Neural cell (in vitro differentiated cells): ENCODE measurements at regions not wholly inside any gene's neighbourhood (a gene's known extent, or its start where the extent isn't known, plus 50 kb on each side); places are given as distances from the start of the nearest gene placed in this dataset.

Experiments used
- H2AFZ ChIP-seq: fragments of 200-600, 300-800 bp; sonication (generic), shearing (Covaris generic); 2 replicates; pipeline ENCODE4 v1.6.0; 2014; ENCODE audit warnings: low read depth, mild to moderate bottlenecking, antibody characterized with exemption, low read length, moderate library complexity
- H3F3A ChIP-seq: fragments of 200-600 bp; shearing (Covaris generic); 2 replicates; pipeline ENCODE4 v1.6.1; 2016; ENCODE audit warnings: mild to moderate bottlenecking, moderate library complexity, mixed read lengths, antibody characterized with exemption, low read length; ENCODE audit not compliant: insufficient read depth, poor library complexity, severe bottlenecking
- H3K27ac ChIP-seq: fragments of 200-600, 300-800 bp; sonication (generic), shearing (Covaris generic); 2 replicates; pipeline ENCODE4 v1.5.1; 2014; ENCODE audit warnings: mild to moderate bottlenecking, low read length, moderate library complexity
- H3K27me3 ChIP-seq: fragments of 300-800, 200-600 bp; sonication (generic), shearing (Covaris generic); 2 replicates; pipeline ENCODE4 v1.6.0; 2014; ENCODE audit warnings: mild to moderate bottlenecking, low read depth, low read length, moderate library complexity; ENCODE audit not compliant: insufficient read depth
- H3K36me3 ChIP-seq: fragments of 300-800, 200-600 bp; sonication (generic), shearing (Covaris generic); 2 replicates; pipeline ENCODE4 v1.5.1; 2014; ENCODE audit warnings: mild to moderate bottlenecking, antibody characterized with exemption, low read length, moderate library complexity; ENCODE audit not compliant: insufficient read depth
- H3K4me2 ChIP-seq: fragments of 300-800, 200-600 bp; sonication (generic), shearing (Covaris generic); 2 replicates; pipeline ENCODE4 v1.6.0; 2014; ENCODE audit warnings: mild to moderate bottlenecking, low read length
- H3K4me3 ChIP-seq: fragments of 300-800, 200-600 bp; sonication (generic), shearing (Covaris generic); 2 replicates; pipeline ENCODE4 v1.5.1; 2014; ENCODE audit warnings: mild to moderate bottlenecking, low read length, moderate library complexity
- H3K79me2 ChIP-seq: fragments of 200-600 bp; shearing (Covaris generic); replicated peaks from 2 replicates; pipeline ENCODE4 v1.6.0; 2014; ENCODE audit warnings: mild to moderate bottlenecking, low read length, moderate library complexity; ENCODE audit not compliant: insufficient read depth
- H3K9ac ChIP-seq: fragments of 300-800, 200-600 bp; sonication (generic), shearing (Covaris generic); 2 replicates; pipeline ENCODE4 v1.6.1; 2016; ENCODE audit warnings: mild to moderate bottlenecking, low read length, mixed read lengths
- H3K9me2 ChIP-seq: fragments of 200-600 bp; shearing (Covaris generic); 2 replicates; pipeline ENCODE4 v1.6.1; 2016; ENCODE audit warnings: mild to moderate bottlenecking, low read length, mixed read lengths; ENCODE audit not compliant: insufficient read depth
- H3K9me3 ChIP-seq: fragments of 200-600, 300-800 bp; sonication (generic), shearing (Covaris generic); 2 replicates; pipeline ENCODE4 v1.6.1; 2016; ENCODE audit warnings: mild to moderate bottlenecking, mixed run types, low read length, moderate library complexity, mixed read lengths
- H4K20me1 ChIP-seq: fragments of 200-600 bp; shearing (Covaris generic); 2 replicates; pipeline ENCODE4 v1.6.1; 2016; ENCODE audit warnings: mild to moderate bottlenecking, mixed run types; ENCODE audit not compliant: insufficient read depth
- EP300 ChIP-seq: fragments of 450-650 bp; conservative IDR thresholded peaks from 2 replicates; pipeline ENCODE4 v1.6.1; 2014; ENCODE audit warnings: antibody characterized with exemption, mild to moderate bottlenecking, moderate library complexity; ENCODE audit not compliant: poor library complexity, severe bottlenecking
- EZH2 ChIP-seq: fragments of 200-600, 300-800 bp; shearing (Covaris generic), sonication (generic); IDR thresholded peaks from 2 replicates; pipeline ENCODE4 v1.6.1; 2014; ENCODE audit warnings: antibody characterized with exemption, low read length, borderline replicate concordance, mild to moderate bottlenecking; ENCODE audit not compliant: insufficient read depth, poor library complexity, severe bottlenecking
- MXI1 ChIP-seq: fragments of 450-650 bp; conservative IDR thresholded peaks from 2 replicates; pipeline ENCODE4 v1.6.1; 2014; ENCODE audit warnings: antibody characterized with exemption, mild to moderate bottlenecking; ENCODE audit not compliant: poor library complexity, severe bottlenecking
- POLR2AphosphoS5 ChIP-seq: IDR thresholded peaks from 2 replicates; pipeline ENCODE4 v1.6.1; 2012
- RAD21 ChIP-seq: fragments of 450-650 bp; conservative IDR thresholded peaks from 2 replicates; pipeline ENCODE4 v1.6.1; 2014; ENCODE audit warnings: antibody characterized with exemption, mild to moderate bottlenecking, moderate library complexity
- REST ChIP-seq: IDR thresholded peaks from 2 replicates; pipeline ENCODE4 v1.6.1; 2012; ENCODE audit warnings: borderline replicate concordance
- SMC3 ChIP-seq: fragments of 450-650 bp; conservative IDR thresholded peaks from 2 replicates; pipeline ENCODE4 v1.6.1; 2014; ENCODE audit warnings: antibody characterized with exemption, mild to moderate bottlenecking, moderate library complexity; ENCODE audit not compliant: poor library complexity
- TAF1 ChIP-seq: IDR thresholded peaks from 2 replicates; pipeline ENCODE4 v1.6.1; 2012; ENCODE audit warnings: low read depth
- TF ChIP-seq, protein P1 (sequence below): fragments of 450-650 bp; IDR thresholded peaks from 2 replicates; pipeline ENCODE4 v1.5.1; 2014; ENCODE audit warnings: antibody characterized with exemption, mild to moderate bottlenecking, moderate library complexity; ENCODE audit not compliant: poor library complexity, severe bottlenecking

GRCh38 chr1:4156241-4156973 lies 256.3 kb upstream of the C1orf174 start:
- no peaks in the 10 kb centered on the region for H3K9me2 ChIP-seq
- H3K4me3 ChIP-seq, result no peak overlapping the region
- no peaks in the 10 kb centered on the region for H3K9me3 ChIP-seq
- H2AFZ ChIP-seq, result no peak overlapping the region
- TF ChIP-seq EP300 (no peak), EZH2 (no peak), TAF1 (no peak), RAD21 (no peak), REST (no peak), MXI1 (no peak), SMC3 (no peak), POLR2AphosphoS5 (no peak)
- TF ChIP-seq, protein P1, sequence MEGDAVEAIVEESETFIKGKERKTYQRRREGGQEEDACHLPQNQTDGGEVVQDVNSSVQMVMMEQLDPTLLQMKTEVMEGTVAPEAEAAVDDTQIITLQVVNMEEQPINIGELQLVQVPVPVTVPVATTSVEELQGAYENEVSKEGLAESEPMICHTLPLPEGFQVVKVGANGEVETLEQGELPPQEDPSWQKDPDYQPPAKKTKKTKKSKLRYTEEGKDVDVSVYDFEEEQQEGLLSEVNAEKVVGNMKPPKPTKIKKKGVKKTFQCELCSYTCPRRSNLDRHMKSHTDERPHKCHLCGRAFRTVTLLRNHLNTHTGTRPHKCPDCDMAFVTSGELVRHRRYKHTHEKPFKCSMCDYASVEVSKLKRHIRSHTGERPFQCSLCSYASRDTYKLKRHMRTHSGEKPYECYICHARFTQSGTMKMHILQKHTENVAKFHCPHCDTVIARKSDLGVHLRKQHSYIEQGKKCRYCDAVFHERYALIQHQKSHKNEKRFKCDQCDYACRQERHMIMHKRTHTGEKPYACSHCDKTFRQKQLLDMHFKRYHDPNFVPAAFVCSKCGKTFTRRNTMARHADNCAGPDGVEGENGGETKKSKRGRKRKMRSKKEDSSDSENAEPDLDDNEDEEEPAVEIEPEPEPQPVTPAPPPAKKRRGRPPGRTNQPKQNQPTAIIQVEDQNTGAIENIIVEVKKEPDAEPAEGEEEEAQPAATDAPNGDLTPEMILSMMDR, result no peak
- H3K27me3 ChIP-seq, result no peaks in the 10 kb centered on the region
- H3K27ac ChIP-seq, result no peak overlapping the region
- H3F3A ChIP-seq, result no peaks in the 10 kb centered on the region
- no peaks in the 10 kb centered on the region for H3K79me2 ChIP-seq
- H3K9ac ChIP-seq, result no peak overlapping the region
- H4K20me1 ChIP-seq, result no peaks in the 10 kb centered on the region
- H3K4me2 ChIP-seq, result no peak overlapping the region
- no peaks in the 10 kb centered on the region for H3K36me3 ChIP-seq

DNA sequence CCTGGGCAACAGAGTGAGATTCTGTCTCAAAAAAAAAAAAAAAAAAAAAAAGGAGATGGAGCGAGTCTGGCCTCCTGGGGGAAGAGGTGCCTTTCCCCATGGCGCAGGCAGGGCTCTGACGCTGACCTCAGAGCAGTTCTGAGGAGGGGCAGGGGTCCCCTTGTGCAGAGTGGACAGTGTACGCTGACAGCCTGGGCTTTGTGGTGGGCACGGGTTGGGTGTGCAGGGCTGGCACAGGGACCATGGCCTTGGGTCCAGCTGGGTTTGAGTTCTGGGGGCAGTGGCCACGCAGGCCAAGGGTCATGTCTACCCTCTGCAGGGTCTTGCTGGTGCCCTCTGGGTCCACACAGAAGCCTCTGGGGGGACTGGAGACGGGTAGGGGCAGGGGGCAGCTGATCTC lies 260.1 kb upstream of the C1orf174 start:
- TF ChIP-seq MXI1 (no peak), EZH2 (no peak), SMC3 (no peak), POLR2AphosphoS5 (no peak), REST (no peak), RAD21 (no peak), EP300 (no peak), TAF1 (no peak)
- TF ChIP-seq, protein P1, result no peak
- Histone ChIP-seq H3K9me3 (no peaks in the 10 kb centered on the region), H4K20me1 (no peaks in the 10 kb centered on the region), H2AFZ (no peak overlapping the region), H3K79me2 (no peaks in the 10 kb centered on the region), H3K27ac (no peak overlapping the region), H3K27me3 (no peaks in the 10 kb centered on the region), H3F3A (no peaks in the 10 kb centered on the region), H3K36me3 (no peaks in the 10 kb centered on the region), H3K4me3 (no peak overlapping the region), H3K9me2 (no peaks in the 10 kb centered on the region), H3K4me2 (no peak overlapping the region), H3K9ac (no peak overlapping the region)
